H1 (cell line): ENCODE measurements at regions not wholly inside any gene's neighbourhood (a gene's known extent, or its start where the extent isn't known, plus 50 kb on each side); places are given as distances from the start of the nearest gene placed in this dataset.

ENCODE experiments used
- BRCA1 ChIP-seq: IDR thresholded peaks from 2 replicates; pipeline ENCODE4 v1.6.1; 2012; ENCODE audit warnings: low read depth, low read length, improper control_type of control experiment
- FOSL1 ChIP-seq: IDR thresholded peaks from 2 replicates; pipeline ENCODE4 v1.6.1; 2011; ENCODE audit warnings: mild to moderate bottlenecking, low read depth, low read length, moderate library complexity; ENCODE audit not compliant: insufficient read depth
- GTF2F1 ChIP-seq: IDR thresholded peaks from 2 replicates; pipeline ENCODE4 v1.6.1; 2012; ENCODE audit warnings: low read depth, low read length, improper control_type of control experiment, borderline replicate concordance
- SP4 ChIP-seq: IDR thresholded peaks from 2 replicates; pipeline ENCODE4 v1.6.1; 2012; ENCODE audit warnings: low read length, inconsistent platforms
- TF ChIP-seq, protein P1 (sequence below): fragments of 300-600 bp; sonication (generic); IDR thresholded peaks from 2 replicates; pipeline ENCODE4 v1.7.1; 2012; ENCODE audit warnings: low read length, moderate library complexity, mild to moderate bottlenecking, inconsistent platforms; ENCODE audit not compliant: insufficient replicate concordance

DNA sequence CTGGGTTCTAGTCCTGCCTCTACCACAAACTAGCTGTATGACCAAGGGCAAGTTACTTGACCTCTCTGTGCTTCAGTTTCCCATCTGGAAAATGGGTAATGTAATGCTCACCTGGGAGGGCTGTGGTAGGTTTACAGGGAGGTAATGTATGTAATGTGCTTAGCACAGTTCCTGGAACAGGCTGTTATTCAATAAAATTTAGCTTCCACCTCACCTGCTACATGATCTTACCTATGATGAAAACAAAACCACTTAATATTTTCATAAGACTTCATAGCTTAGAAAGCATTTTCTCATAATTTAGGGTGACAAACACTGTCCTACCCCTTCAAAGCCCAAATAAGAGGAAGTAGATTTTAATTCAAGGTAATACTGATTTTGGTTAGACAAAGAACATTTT lies 530.6 kb downstream of the FUT8 start (continued):
- TF ChIP-seq, protein P1, sequence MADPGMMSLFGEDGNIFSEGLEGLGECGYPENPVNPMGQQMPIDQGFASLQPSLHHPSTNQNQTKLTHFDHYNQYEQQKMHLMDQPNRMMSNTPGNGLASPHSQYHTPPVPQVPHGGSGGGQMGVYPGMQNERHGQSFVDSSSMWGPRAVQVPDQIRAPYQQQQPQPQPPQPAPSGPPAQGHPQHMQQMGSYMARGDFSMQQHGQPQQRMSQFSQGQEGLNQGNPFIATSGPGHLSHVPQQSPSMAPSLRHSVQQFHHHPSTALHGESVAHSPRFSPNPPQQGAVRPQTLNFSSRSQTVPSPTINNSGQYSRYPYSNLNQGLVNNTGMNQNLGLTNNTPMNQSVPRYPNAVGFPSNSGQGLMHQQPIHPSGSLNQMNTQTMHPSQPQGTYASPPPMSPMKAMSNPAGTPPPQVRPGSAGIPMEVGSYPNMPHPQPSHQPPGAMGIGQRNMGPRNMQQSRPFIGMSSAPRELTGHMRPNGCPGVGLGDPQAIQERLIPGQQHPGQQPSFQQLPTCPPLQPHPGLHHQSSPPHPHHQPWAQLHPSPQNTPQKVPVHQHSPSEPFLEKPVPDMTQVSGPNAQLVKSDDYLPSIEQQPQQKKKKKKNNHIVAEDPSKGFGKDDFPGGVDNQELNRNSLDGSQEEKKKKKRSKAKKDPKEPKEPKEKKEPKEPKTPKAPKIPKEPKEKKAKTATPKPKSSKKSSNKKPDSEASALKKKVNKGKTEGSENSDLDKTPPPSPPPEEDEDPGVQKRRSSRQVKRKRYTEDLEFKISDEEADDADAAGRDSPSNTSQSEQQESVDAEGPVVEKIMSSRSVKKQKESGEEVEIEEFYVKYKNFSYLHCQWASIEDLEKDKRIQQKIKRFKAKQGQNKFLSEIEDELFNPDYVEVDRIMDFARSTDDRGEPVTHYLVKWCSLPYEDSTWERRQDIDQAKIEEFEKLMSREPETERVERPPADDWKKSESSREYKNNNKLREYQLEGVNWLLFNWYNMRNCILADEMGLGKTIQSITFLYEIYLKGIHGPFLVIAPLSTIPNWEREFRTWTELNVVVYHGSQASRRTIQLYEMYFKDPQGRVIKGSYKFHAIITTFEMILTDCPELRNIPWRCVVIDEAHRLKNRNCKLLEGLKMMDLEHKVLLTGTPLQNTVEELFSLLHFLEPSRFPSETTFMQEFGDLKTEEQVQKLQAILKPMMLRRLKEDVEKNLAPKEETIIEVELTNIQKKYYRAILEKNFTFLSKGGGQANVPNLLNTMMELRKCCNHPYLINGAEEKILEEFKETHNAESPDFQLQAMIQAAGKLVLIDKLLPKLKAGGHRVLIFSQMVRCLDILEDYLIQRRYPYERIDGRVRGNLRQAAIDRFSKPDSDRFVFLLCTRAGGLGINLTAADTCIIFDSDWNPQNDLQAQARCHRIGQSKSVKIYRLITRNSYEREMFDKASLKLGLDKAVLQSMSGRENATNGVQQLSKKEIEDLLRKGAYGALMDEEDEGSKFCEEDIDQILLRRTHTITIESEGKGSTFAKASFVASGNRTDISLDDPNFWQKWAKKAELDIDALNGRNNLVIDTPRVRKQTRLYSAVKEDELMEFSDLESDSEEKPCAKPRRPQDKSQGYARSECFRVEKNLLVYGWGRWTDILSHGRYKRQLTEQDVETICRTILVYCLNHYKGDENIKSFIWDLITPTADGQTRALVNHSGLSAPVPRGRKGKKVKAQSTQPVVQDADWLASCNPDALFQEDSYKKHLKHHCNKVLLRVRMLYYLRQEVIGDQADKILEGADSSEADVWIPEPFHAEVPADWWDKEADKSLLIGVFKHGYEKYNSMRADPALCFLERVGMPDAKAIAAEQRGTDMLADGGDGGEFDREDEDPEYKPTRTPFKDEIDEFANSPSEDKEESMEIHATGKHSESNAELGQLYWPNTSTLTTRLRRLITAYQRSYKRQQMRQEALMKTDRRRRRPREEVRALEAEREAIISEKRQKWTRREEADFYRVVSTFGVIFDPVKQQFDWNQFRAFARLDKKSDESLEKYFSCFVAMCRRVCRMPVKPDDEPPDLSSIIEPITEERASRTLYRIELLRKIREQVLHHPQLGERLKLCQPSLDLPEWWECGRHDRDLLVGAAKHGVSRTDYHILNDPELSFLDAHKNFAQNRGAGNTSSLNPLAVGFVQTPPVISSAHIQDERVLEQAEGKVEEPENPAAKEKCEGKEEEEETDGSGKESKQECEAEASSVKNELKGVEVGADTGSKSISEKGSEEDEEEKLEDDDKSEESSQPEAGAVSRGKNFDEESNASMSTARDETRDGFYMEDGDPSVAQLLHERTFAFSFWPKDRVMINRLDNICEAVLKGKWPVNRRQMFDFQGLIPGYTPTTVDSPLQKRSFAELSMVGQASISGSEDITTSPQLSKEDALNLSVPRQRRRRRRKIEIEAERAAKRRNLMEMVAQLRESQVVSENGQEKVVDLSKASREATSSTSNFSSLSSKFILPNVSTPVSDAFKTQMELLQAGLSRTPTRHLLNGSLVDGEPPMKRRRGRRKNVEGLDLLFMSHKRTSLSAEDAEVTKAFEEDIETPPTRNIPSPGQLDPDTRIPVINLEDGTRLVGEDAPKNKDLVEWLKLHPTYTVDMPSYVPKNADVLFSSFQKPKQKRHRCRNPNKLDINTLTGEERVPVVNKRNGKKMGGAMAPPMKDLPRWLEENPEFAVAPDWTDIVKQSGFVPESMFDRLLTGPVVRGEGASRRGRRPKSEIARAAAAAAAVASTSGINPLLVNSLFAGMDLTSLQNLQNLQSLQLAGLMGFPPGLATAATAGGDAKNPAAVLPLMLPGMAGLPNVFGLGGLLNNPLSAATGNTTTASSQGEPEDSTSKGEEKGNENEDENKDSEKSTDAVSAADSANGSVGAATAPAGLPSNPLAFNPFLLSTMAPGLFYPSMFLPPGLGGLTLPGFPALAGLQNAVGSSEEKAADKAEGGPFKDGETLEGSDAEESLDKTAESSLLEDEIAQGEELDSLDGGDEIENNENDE = no peak
- TF ChIP-seq FOSL1 (no peak), BRCA1 (no peak), SP4 (no peak), GTF2F1 (no peak)
